HG03064 (cell line): ENCODE measurements at regions not wholly inside any gene's neighbourhood (a gene's known extent, or its start where the extent isn't known, plus 50 kb on each side); places are given as distances from the start of the nearest gene placed in this dataset.
A peak's percentile ranks its signal among the peaks of the same experiment; 100 is the strongest.
"Not testable (repeated sequence)": the region's sequence is repeated elsewhere in the genome, so short reads cannot be mapped to it uniquely, and the experiment has no call there.

Experiments used
- ATAC-seq: cut with Tn5 transposase; IDR thresholded peaks from one replicate; pipeline ENCODE4 v1.9.1; 2021; ENCODE audit warnings: low read depth; ENCODE audit not compliant: unreplicated experiment

DNA sequence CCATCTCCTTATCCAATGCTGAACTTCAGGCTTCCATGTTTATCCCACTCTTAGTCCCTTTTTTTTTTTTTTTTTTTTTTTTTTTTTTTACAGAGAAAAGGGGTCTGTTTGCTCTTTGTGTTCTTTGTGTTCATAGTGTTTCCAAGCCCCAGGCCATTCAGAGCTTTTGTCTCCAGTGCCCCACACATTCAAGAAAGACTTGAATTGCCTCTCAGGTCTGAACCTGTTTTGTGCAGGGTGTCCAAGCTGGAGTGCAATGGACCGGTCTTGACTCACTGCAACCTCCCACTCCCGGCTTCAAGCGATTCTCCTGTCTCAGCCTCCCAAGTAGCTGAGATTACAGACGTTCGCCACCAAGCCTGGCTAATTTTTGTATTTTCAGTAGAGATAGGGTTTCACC lies 191.2 kb downstream of the PALM2AKAP2 start:
- no peak for ATAC-seq

DNA sequence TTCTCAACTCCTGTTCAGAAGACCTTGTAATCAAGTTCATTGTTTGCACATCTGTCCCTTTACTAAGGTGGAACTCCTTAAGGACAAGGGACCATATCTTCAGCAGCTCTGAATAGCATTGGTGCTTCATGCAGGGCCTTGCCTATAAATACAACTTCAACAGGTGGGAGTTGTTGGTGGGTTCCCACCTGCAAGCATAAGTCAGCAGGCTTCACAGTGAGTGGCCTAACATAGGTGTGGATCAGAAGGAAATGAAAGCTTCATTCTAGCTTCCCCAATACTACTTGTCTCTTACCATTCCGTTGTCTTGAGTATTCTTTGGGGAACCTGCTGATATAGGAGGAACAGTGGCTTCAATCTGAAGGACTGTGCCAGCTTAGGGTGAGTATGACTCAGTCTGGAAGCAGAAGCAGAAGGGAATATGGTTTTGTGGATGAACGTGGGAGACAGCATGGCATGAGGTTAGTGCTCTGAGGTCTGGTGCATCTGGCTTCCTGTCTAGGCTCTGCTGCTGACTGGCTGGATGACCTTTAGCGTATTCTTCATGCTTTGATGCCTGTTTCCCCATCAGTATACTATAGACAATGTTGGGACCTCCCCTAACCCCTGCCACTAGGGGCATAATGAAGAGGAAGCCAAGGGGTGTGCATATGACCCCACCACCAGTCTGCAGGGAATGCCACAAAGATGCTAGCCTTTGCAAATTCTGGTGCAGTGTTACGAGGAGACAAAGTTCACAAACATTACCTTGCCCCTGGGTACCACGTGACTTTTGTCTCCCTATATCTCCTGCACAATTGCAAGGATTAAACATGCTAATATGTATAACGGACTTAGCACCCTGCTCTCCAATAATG lies 192.3 kb downstream of the PALM2AKAP2 start:
- ATAC-seq, result peak; percentile 49

GRCh38 chr9:109973336-109973735 lies 193.3 kb downstream of the PALM2AKAP2 start:
- ATAC-seq, result no peak

DNA sequence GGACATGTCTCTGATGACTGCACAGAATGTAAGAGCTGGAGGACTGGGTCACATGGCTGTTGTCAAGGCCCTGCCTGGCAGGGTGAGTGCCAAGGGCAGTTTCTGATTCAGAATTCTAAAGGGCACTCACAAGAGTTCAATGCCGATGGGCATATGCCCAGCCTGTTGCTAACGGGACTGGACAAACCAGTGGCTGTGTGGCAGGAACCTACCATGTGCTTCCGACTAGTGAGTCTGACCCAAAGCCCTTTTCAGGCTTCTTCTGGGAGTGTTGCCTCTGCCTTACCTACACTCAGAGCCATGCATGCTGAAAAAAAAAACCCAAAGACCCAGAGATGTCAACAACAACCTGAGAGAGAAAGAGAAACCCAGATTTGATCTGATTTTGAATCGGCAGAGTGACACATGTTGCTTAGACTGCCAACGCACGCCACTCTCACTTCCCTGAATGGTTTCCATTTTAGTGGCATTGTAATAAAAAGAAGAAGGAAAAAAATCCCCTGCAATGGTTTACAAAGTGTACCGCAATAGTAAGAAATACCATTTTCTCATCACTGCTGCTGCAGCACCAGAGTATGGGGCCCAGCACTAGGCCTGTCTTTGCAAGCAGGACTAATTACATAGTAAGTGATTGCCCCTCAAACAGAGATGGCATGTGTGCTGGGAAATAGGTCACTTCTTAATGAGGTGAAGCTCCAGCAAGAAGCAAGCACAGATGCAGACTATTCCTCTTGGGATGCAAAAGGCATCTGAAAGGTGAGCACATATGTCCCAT lies 194.3 kb downstream of the PALM2AKAP2 start:
- ATAC-seq, result peak; percentile 61

- no peak for ATAC-seq
Measured at GRCh38 chr9:109974918-109975276, 194.9 kb downstream of the PALM2AKAP2 start.

DNA sequence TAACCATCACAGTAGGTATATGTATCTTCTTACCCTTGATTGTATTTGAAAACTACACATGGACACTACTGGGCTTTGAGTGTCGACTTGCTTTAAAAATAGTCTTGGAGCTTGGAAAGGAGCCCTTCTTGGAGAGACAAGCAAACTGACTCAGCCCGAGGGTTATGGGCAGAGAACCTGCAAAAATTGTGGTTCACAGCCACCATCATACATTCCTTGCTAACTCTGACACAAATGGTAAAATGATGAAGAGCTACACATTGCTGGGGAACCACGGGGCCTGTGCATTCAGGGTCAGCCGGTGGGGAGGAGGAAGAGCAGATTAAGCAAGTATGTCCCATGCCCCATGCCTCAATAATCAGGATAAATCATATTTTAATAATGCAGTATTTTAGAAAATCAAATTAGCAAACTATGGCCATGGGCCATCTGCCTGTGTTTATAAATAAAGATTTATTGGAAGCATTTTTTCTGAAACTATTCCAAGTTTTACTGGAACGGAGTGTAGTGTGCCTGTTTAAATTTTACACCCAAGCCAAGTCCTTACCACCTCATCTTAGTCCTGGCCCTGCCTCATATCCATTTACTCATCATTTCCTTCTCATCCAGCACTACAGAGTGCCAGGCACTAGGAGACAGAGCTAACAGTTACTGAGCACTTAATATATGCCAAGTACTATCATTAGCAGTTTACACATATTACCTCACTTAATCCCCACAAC lies 195.7 kb downstream of the PALM2AKAP2 start:
- ATAC-seq, result no peak

- ATAC-seq, result no peak
Measured at GRCh38 chr9:109976303-109976702, 196.3 kb downstream of the PALM2AKAP2 start.

- ATAC-seq, result no peak
Measured at GRCh38 chr9:109977521-109977920, 197.5 kb downstream of the PALM2AKAP2 start.

- ATAC-seq, result no peak
Measured at GRCh38 chr9:109981091-109981490, 201.1 kb downstream of the PALM2AKAP2 start.

GRCh38 chr9:109986521-109986991 lies 206.6 kb downstream of the PALM2AKAP2 start:
- ATAC-seq, result no peak

- no peak for ATAC-seq
Measured at GRCh38 chr9:109989296-109989695, 209.3 kb downstream of the PALM2AKAP2 start.

DNA sequence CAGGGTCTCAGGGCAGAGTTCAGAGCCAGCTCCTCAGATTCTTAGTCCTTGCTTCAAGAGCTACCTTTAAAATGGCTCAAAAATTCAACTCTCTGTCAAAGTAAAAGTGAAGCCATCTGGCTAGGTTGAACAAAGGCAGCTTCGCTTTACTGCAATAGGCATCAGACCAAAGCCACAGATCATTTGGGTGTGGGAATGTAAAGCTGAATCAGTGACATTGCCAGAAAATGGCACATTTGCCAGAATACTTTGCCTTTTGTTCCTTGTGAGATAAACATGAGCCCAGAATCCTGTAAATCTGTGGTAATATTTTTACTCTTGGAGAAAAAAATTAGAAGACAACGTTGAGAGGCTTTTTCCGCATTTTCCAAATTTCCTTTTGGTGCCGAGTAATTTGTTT lies 210.5 kb downstream of the PALM2AKAP2 start:
- no peak for ATAC-seq

GRCh38 chr9:109992293-109992692 lies 212.3 kb downstream of the PALM2AKAP2 start:
- no peak for ATAC-seq

DNA sequence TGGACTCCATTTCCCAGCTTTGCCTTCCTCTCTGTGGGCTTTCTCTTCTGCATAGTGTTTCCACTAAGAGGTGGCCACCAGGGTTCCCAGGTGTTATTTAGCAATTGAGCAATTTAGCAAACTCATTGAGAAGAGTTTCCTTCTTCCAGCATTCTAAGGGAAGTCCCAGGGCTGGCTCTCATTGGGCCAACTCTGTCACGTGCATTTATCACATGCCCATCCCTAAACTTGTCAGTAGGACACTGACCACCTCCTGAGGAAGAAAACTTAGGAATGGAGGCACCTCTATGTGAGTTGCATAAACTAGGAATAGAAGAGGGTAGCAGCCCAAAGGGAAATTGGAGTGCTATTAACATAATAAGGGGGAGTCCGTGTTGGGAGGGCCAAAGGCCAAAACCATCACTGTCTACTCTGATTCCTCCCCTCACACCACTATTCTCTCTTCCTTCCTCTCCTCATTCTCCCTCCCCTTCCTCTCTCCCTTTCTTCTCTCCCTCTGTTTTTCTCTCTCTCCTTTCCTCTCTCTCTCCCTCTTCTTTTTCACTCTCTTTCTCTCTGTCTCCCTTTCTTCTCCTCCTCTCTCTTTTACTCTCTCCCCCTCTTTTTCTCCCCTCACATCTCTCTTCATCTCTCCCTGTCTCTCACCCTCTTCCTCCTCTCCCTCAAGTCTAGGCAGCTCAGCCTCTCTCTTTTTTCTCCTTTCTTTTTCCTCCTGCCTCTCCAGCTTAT lies 213.4 kb downstream of the PALM2AKAP2 start:
- no peak for ATAC-seq

- ATAC-seq, result no peak
Measured at GRCh38 chr9:109994141-109994540, 213.8 kb downstream of the C9orf152 start.

GRCh38 chr9:109996936-109997580 lies 210.9 kb downstream of the C9orf152 start:
- ATAC-seq, result no peak

DNA sequence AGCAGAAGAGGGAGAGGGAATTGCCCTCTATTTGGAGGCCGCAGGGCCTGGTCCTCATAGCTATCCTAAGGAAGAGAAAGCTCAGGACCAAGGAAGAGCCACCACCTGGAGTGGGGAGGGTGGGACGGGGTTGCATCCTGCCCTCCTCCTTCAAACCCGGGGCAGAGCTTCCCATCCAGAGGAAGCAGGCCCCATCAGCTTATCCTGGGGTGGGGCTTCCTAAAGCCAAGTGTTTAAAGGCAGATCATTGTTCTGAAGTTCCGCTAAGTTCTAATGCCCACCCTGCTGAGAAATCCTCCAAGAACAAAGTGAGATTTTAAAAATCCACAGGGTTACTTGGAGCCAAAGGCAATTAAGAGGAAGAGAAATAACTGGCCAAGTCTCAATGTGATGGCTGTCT lies 210.3 kb downstream of the C9orf152 start:
- no peak for ATAC-seq

DNA sequence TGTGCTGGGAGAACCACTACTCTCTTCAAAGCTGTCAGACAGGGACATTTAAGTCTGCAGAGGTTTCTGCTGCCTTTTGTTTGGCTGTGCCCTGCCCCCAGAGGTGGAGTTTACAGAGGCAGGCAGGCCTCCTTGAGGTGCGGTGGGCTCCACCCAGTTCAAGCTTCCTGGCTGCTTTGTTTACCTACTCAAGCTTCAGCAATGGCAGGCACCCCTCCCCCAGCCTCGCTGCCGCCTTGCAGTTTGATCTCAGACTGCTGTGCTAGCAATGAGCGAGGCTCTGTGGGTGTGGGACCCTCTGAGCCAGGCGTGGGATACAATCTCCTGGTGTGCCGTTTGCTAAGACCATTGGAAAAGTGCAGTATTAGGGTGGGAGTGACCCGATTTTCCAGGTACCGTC lies 202.4 kb downstream of the C9orf152 start:
- not testable (repeated sequence) for ATAC-seq

GRCh38 chr9:110006657-110007056 lies 201.3 kb downstream of the C9orf152 start:
- no peak for ATAC-seq
